ENCODE measurements at regions not wholly inside any gene's neighbourhood (a gene's known extent, or its start where the extent isn't known, plus 50 kb on each side); places are given as distances from the start of the nearest gene placed in this dataset.

DNA sequence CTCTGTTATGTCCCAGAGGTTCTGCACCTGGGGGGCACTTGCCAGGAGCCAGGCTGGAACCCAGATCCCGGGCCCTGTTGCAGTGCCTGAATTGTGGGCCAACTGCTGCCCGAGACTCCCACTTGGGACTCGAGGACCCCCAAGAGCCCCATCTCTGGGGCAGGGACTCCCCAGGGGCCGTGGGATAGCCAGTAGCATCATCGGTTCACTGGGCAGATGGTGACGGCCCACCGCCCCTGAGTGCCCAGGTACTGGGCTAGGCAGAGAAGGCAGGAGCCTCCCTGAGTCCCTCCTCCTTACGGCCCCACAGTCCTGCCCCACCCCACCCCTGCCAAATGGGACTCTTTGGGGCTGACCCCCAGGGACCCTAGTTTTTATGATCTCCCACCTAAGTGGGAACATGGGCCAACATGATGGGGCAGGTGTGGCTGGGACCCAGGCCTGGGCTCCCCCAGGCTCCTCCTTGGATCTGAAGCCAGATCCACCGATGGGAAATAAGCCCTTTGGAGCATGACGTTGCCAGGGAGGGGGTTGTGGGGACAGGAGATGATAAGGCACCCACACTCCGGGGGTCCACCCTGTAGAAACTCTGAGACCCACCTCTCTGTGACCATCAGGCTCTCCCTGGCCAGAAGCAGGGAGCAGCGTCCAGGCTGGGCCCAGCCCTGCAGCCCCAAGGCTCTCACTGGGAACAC lies 94.5 kb upstream of the FGF3 start:
- CTCF ChIA-PET (ENCODE audit: low intra/inter-chr PET ratio, low total read pairs), result no interaction called here
- no peak overlapping the region for H3K9ac ChIP-seq (ENCODE audit: insufficient read depth, low read depth, low read length)

More for the DNA sequence above, 94.5 kb upstream of the FGF3 start:
- ATAC-seq, result no peak
- no peak for FAIRE-seq
- TF ChIP-seq KDM6A (CRISPR knock-in tag; IDR thresholded peaks at IDR 0.05; ENCODE audit: low read depth) (no peak), EP300 (IDR thresholded peaks at IDR 0.05; ENCODE audit: low read depth in 2 of 2, low read length in 2 of 2) (no peak), EP300 (CRISPR knock-in tag; IDR thresholded peaks at IDR 0.05; ENCODE audit: borderline replicate concordance) (no peak)
- TF ChIP-seq, protein P1, sequence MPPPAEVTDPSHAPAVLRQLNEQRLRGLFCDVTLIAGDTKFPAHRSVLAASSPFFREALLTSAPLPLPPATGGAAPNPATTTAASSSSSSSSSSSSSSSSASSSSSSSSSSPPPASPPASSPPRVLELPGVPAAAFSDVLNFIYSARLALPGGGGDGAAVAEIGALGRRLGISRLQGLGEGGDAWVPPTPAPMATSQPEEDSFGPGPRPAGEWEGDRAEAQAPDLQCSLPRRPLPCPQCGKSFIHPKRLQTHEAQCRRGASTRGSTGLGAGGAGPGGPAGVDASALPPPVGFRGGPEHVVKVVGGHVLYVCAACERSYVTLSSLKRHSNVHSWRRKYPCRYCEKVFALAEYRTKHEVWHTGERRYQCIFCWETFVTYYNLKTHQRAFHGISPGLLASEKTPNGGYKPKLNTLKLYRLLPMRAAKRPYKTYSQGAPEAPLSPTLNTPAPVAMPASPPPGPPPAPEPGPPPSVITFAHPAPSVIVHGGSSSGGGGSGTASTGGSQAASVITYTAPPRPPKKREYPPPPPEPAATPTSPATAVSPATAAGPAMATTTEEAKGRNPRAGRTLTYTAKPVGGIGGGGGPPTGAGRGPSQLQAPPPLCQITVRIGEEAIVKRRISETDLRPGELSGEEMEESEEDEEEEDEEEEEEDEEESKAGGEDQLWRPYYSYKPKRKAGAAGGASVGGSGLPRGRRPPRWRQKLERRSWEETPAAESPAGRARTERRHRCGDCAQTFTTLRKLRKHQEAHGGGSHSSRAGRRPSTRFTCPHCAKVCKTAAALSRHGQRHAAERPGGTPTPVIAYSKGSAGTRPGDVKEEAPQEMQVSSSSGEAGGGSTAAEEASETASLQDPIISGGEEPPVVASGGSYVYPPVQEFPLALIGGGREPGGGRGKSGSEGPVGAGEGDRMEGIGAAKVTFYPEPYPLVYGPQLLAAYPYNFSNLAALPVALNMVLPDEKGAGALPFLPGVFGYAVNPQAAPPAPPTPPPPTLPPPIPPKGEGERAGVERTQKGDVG (CRISPR knock-in tag; IDR thresholded peaks at IDR 0.05; ENCODE audit: borderline replicate concordance), result no peak
- TF ChIP-seq, protein P2, sequence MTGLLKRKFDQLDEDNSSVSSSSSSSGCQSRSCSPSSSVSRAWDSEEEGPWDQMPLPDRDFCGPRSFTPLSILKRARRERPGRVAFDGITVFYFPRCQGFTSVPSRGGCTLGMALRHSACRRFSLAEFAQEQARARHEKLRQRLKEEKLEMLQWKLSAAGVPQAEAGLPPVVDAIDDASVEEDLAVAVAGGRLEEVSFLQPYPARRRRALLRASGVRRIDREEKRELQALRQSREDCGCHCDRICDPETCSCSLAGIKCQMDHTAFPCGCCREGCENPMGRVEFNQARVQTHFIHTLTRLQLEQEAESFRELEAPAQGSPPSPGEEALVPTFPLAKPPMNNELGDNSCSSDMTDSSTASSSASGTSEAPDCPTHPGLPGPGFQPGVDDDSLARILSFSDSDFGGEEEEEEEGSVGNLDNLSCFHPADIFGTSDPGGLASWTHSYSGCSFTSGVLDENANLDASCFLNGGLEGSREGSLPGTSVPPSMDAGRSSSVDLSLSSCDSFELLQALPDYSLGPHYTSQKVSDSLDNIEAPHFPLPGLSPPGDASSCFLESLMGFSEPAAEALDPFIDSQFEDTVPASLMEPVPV (CRISPR knock-in tag; IDR thresholded peaks at IDR 0.05), result no peak
- no peaks in the 10 kb centered on the region for H3K9me3 ChIP-seq (ENCODE audit: low read length)
- H3K4me2 ChIP-seq (ENCODE audit: low read depth, low read length), result no peak overlapping the region
- H3K27me3 ChIP-seq (ENCODE audit: control insufficient read depth in 1 of 2, insufficient read depth in 2 of 2, low read length in 2 of 2), result peaks cover 1 to 16% of the 10 kb centered on the region in 2 experiments; a peak in 4 of 5 replicates
- no peaks in the 10 kb centered on the region for H3K36me3 ChIP-seq (replicated peaks in 1 of 2; ENCODE audit: control insufficient read depth in 1 of 2, insufficient read depth in 2 of 2, low read length in 2 of 2)
- no peak overlapping the region for H3K27ac ChIP-seq (ENCODE audit: extremely low read length, insufficient read depth, low read length)
- POLR2A ChIA-PET, result no interaction called here
- H3K4me3 ChIP-seq (replicated peaks in 1 of 3; ENCODE audit: insufficient read depth in 1 of 3, low read depth in 2 of 3, low read length in 3 of 3), result no peak overlapping the region
- H3K4me1 ChIP-seq (ENCODE audit: insufficient read depth, low read length), result no peaks in the 10 kb centered on the region
- H4K20me1 ChIP-seq (ENCODE audit: insufficient read depth, low read length), result 0 out of 2 replicates have a peak, but pooled peaks cover 3% of the 10 kb centered on the region
- DNase-seq (ENCODE audit: low spot score), result no peak
- BruUV-seq (replicated peaks), result no TSS peak
- intact Hi-C loops (cut with micrococcal nuclease; ENCODE audit: unreplicated experiment), result no loop called here
- H3K79me2 ChIP-seq (ENCODE audit: insufficient read depth, low read length), result no peaks in the 10 kb centered on the region
- in situ Hi-C loops (cut with HindIII; ENCODE audit: extremely low pct_ligation_motif_present, low pct_unique_long_range_greater_than_20kb), result loop anchor here (5.0 kb wide), 1 partner anchor 279 kb away; no protein-coding TSS in a partner anchor
- no CpG with 5 or more reads among the region's 12 CpGs for WGBS (ENCODE audit: low lambda C conversion rate)
- H2AFZ ChIP-seq (ENCODE audit: low read length), result no peak overlapping the region

Data from HepG2 (cell line).